ENCODE measurements at regions not wholly inside any gene's neighbourhood (a gene's known extent, or its start where the extent isn't known, plus 50 kb on each side); places are given as distances from the start of the nearest gene placed in this dataset.

DNA sequence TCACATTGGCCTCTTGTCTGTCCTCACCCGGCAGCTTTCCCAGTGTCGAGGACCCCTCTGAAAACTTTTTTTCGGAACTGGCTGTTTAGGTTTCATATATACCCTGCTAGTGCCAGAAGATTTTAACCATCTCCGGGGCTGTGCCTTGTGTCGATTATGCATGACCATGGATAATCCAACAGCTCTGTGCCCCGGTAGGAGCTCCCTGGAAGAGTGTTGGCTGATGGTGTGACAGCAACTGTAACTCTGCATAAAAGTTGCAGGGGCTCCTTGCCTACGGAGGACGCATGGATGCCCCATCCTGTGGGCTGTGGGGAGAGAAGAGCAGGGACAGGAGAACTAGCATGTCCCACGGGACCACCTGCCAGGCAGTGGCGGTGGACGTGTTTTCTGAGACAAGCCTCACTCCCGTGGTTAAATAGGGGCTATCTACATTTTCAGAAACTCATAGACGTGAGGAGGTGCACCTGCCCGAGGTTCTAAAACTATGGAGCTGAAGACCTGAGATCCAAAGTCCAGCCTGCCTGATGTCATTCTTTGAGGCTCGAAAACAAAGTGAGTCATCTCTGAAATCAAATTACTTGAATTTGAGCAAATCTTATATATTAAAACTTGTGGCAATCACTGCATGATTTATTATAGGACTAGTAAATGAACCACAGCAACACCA lies 437.2 kb upstream of the HS6ST1 start:
- Mint-ChIP-seq H3K36me3 (no peaks in the 10 kb centered on the region), H3K27ac (no peak overlapping the region), H3K4me1 (ENCODE audit: low read depth) (no peaks in the 10 kb centered on the region), H3K4me3 (no peak overlapping the region), H3K9me3 (no peaks in the 10 kb centered on the region), H3K27me3 (peaks cover 9% of the 10 kb centered on the region)
- no peak for DNase-seq
- ChIA-PET POLR2A (no interaction called here), CTCF (interaction anchor here (0.8 kb wide), 1 partner anchor 18 kb away, joined by 5 read pairs; no protein-coding TSS in a partner anchor)
- intact Hi-C loops (cut with micrococcal nuclease): no loop called here

- intact Hi-C loops (cut with micrococcal nuclease): no loop called here
- Mint-ChIP-seq H3K4me1 (ENCODE audit: low read depth) (no peaks in the 10 kb centered on the region), H3K27ac (no peak overlapping the region), H3K4me3 (no peak overlapping the region), H3K9me3 (no peaks in the 10 kb centered on the region), H3K36me3 (no peaks in the 10 kb centered on the region), H3K27me3 (peaks cover 9% of the 10 kb centered on the region)
- CTCF ChIA-PET: interaction anchor here (0.8 kb wide), 1 partner anchor 18 kb away, joined by 5 read pairs; no protein-coding TSS in a partner anchor
- no peak for DNase-seq
- POLR2A ChIA-PET: no interaction called here
These were observed 437.7 kb upstream of the HS6ST1 start for GRCh38 chr2:128756365-128756717.

DNA sequence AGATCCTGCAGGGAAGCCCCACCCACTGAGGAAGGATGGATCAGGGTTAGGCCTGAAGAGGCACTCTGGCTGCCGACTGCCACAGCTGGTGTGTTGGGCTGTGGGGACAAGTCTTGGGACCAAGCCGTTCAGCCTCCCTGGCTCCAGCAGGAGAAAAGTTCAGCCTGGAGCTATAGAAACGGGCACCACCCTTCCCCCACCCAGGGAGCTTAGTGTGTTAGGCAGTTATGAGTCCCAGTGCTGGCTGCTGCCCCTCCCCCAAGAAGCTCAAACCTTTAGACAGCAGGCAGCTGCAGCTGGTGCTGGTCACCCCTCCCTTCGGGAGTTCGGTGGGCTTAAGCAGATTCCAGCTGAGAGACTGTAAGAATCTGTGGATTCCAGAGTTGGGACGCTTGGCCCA lies 447.1 kb upstream of the HS6ST1 start:
- CTCF ChIA-PET: no interaction called here
- no peak for DNase-seq
- H3K27me3 Mint-ChIP-seq: peaks cover 9% of the 10 kb centered on the region
- H3K9me3 Mint-ChIP-seq: peaks cover 12% of the 10 kb centered on the region
- H3K36me3 Mint-ChIP-seq: no peaks in the 10 kb centered on the region
- intact Hi-C loops (cut with micrococcal nuclease): no loop called here
- no peaks in the 10 kb centered on the region for H3K4me1 Mint-ChIP-seq (ENCODE audit: low read depth)
- no peak overlapping the region for H3K4me3 Mint-ChIP-seq
- POLR2A ChIA-PET: no interaction called here
- no peak overlapping the region for H3K27ac Mint-ChIP-seq

- CTCF ChIA-PET: no interaction called here
- no peak overlapping the region for H3K27ac Mint-ChIP-seq
- H3K36me3 Mint-ChIP-seq: no peaks in the 10 kb centered on the region
- no peak for DNase-seq
- H3K4me3 Mint-ChIP-seq: no peak overlapping the region
- POLR2A ChIA-PET: no interaction called here
- peaks cover 9% of the 10 kb centered on the region for H3K27me3 Mint-ChIP-seq
- no peaks in the 10 kb centered on the region for H3K4me1 Mint-ChIP-seq (ENCODE audit: low read depth)
- intact Hi-C loops (cut with micrococcal nuclease): no loop called here
- peaks cover 6% of the 10 kb centered on the region for H3K9me3 Mint-ChIP-seq
These were observed 449.4 kb upstream of the HS6ST1 start for GRCh38 chr2:128768041-128768440.

- Mint-ChIP-seq H3K36me3 (no peaks in the 10 kb centered on the region), H3K27ac (no peak overlapping the region), H3K4me3 (no peak overlapping the region), H3K27me3 (peaks cover 9% of the 10 kb centered on the region), H3K9me3 (no peaks in the 10 kb centered on the region), H3K4me1 (ENCODE audit: low read depth) (no peaks in the 10 kb centered on the region)
- intact Hi-C loops (cut with micrococcal nuclease): no loop called here
- DNase-seq: no peak
- POLR2A ChIA-PET: no interaction called here
- CTCF ChIA-PET: no interaction called here
These were observed 450.9 kb upstream of the HS6ST1 start for GRCh38 chr2:128769457-128770142.

DNA sequence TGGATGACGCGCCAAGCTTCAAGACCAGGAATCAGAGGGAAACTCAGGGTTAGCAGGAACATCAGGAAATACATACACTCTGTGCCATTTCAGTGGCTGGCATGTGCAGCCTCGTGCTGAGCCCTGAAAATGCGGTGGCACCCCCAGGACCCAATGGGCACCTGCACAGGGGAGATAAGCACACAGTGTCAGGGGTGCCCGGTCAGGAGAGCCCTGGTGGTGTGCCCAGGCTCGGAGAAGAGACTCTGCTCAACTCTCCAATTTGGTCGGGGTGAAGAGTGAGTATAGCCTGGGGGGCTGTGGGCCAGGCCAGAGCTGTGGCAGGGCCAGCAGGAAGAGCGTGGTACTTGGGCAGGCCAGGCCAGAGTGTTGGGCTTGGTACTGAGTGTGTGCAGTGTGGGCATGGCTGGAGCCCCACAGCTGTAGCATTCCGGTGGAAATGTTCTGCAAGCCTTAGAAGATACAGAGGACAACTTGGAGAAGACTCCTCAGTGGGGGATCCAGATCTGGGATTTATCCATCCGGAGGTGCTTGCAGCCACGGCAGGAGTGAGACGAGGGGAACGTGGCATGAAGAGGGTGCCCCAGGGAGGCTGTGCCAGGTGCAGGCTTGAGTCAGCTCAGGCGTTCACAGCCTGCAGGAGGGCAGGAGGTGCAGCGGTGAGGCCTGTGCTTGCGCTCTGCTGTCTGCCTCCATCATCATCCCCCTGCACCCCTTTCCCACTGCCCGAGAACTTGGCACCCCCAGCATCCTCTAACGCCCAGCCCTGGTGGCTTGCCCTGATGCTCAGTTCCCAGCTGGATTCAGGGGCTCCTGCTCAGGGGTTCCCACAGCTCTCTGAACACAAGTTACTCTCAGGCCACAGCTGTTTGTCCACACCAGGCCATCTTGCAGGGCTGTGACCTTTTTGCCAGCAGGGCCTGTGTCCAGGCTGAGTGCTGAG lies 451.7 kb upstream of the HS6ST1 start:
- Mint-ChIP-seq H3K27ac (no peak overlapping the region), H3K4me3 (no peak overlapping the region), H3K9me3 (no peaks in the 10 kb centered on the region), H3K27me3 (peaks cover 9% of the 10 kb centered on the region), H3K4me1 (ENCODE audit: low read depth) (no peaks in the 10 kb centered on the region), H3K36me3 (no peaks in the 10 kb centered on the region)
- DNase-seq: no peak
- CTCF ChIA-PET: no interaction called here
- POLR2A ChIA-PET: no interaction called here
- intact Hi-C loops (cut with micrococcal nuclease): no loop called here

- ChIA-PET POLR2A (no interaction called here), CTCF (no interaction called here)
- Mint-ChIP-seq H3K4me1 (ENCODE audit: low read depth) (no peaks in the 10 kb centered on the region), H3K9me3 (no peaks in the 10 kb centered on the region), H3K4me3 (no peak overlapping the region), H3K27ac (no peak overlapping the region), H3K36me3 (no peaks in the 10 kb centered on the region), H3K27me3 (peaks cover 9% of the 10 kb centered on the region)
- no peak for DNase-seq
- intact Hi-C loops (cut with micrococcal nuclease): no loop called here
These were observed 452.7 kb upstream of the HS6ST1 start for GRCh38 chr2:128771401-128771800.

- ChIA-PET POLR2A (no interaction called here), CTCF (no interaction called here)
- intact Hi-C loops (cut with micrococcal nuclease): no loop called here
- no peak for DNase-seq
- Mint-ChIP-seq H3K27me3 (peaks cover 9% of the 10 kb centered on the region), H3K27ac (no peak overlapping the region), H3K36me3 (no peaks in the 10 kb centered on the region), H3K4me1 (ENCODE audit: low read depth) (no peaks in the 10 kb centered on the region), H3K4me3 (no peak overlapping the region), H3K9me3 (no peaks in the 10 kb centered on the region)
These were observed 454.0 kb upstream of the HS6ST1 start for GRCh38 chr2:128772671-128773070.

GRCh38 chr2:128773641-128774319 lies 455.1 kb upstream of the HS6ST1 start:
- CTCF ChIA-PET: interaction anchor here (1.1 kb wide), 1 partner anchor 18 kb away, joined by 5 read pairs; no protein-coding TSS in a partner anchor
- Mint-ChIP-seq H3K36me3 (no peaks in the 10 kb centered on the region), H3K27me3 (peaks cover 7% of the 10 kb centered on the region), H3K4me1 (ENCODE audit: low read depth) (no peaks in the 10 kb centered on the region), H3K27ac (no peak overlapping the region), H3K9me3 (no peaks in the 10 kb centered on the region), H3K4me3 (no peak overlapping the region)
- DNase-seq: no peak
- intact Hi-C loops (cut with micrococcal nuclease): no loop called here
- POLR2A ChIA-PET: no interaction called here

DNA sequence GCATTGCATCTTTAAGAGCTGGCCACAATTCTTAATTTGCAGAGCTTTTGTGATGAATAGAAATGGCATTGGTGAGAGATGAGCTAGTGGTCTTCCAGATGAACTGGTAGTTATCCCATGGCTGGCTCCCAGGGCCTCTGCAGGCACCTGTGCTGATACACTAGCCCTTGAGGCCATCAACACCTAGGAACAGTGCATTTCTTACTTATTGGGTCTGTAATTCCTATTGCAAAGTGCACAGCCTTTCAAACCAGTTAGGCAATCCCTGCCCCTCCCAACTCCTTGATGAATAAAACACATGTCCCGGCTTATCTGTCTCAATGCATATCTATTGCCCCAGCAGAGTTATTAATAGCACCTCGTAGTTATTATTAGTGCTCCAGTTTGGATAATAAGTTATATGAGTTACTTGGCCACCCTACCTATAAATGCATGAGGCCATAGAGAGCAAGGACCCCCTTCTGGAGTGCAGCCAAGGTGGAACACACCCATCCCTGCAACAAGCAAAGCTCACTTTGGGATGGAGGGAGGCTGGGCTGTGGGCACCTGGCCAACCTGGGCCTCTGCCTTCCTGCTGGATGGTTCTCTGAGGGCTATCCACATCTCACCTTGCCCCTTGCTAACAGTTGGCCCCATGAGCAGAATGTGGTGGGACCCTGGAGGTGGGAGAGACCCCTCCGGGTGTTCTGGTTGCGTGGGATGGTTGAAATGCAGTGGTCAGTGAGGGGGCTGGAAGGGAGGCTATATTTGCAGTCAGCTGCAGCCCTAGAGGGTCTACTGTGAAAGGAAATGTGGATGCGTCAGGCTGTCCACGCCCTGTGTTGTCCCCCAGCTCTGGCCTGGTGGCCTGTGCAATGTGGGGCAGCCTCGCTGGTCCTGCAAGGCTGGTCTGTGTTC lies 455.9 kb upstream of the HS6ST1 start:
- Mint-ChIP-seq H3K27ac (no peak overlapping the region), H3K4me1 (ENCODE audit: low read depth) (no peaks in the 10 kb centered on the region), H3K36me3 (no peaks in the 10 kb centered on the region), H3K4me3 (no peak overlapping the region), H3K27me3 (peaks cover 5% of the 10 kb centered on the region), H3K9me3 (no peaks in the 10 kb centered on the region)
- DNase-seq: no peak
- ChIA-PET POLR2A (no interaction called here), CTCF (interaction anchor here (1.1 kb wide), 1 partner anchor 19 kb away, joined by 5 read pairs; no protein-coding TSS in a partner anchor)
- intact Hi-C loops (cut with micrococcal nuclease): no loop called here

DNA sequence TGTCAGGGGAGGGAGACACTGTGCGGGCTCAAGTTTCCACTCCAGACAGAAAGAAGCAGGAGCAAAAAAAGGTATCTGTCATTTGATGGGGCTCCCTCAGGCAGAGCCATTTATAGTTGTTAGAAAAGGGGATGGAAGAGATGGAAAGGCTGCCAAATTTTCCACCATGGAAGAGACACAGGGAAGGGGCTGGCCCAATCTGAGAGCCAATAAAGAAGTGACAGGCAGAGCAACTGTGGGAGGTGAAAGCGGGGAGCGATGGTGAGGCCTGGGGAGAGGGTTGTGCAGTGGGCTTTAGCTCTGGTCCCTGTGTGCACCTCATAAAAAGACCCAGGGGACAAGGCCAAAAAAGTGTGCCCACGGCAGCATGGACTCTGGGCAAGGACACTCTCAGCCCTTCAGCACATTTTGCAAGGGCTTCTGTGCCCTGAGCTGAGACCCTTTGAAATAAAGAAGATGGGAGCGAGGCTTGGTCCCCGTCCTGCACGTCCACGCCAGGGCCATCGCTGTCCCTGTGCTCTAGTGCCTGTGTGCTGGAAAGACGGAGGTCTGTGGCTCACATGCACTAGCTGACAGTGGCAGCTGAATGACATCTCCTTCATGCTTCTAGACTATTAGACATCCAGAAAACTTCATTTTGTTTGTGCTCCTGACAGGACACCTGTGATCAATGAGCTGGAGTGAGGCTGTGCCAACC lies 456.7 kb upstream of the HS6ST1 start:
- no peaks in the 10 kb centered on the region for H3K36me3 Mint-ChIP-seq
- intact Hi-C loops (cut with micrococcal nuclease): no loop called here
- CTCF ChIA-PET: no interaction called here

More for the DNA sequence above, 456.7 kb upstream of the HS6ST1 start:
- no peak overlapping the region for H3K27ac Mint-ChIP-seq
- H3K4me3 Mint-ChIP-seq: no peak overlapping the region
- DNase-seq: no peak
- no peaks in the 10 kb centered on the region for H3K9me3 Mint-ChIP-seq
- POLR2A ChIA-PET: no interaction called here
- H3K27me3 Mint-ChIP-seq: no peaks in the 10 kb centered on the region
- no peaks in the 10 kb centered on the region for H3K4me1 Mint-ChIP-seq (ENCODE audit: low read depth)

All from activated CD4-positive, alpha-beta memory T cell treated with anti-CD3 and anti-CD28 coated beads for 36 hours (primary cell).